HEK293 (cell line): ENCODE measurements at regions not wholly inside any gene's neighbourhood (a gene's known extent, or its start where the extent isn't known, plus 50 kb on each side); places are given as distances from the start of the nearest gene placed in this dataset.

ENCODE experiments used
- MEIS1 ChIP-seq: sonication (generic); formaldehyde crosslinking; IDR thresholded peaks from 2 replicates; pipeline ENCODE4 v1.8.1; 2022; ENCODE audit warnings: missing genetic modification reagents, mild to moderate bottlenecking, borderline replicate concordance
- SETDB1 ChIP-seq: IDR thresholded peaks from one replicate; pipeline ENCODE4 v1.6.1; 2017; ENCODE audit warnings: mild to moderate bottlenecking, low read length, moderate library complexity, mixed read lengths; ENCODE audit not compliant: insufficient read length
- WT1 ChIP-seq: fragments of 450-650 bp; formaldehyde crosslinking; IDR thresholded peaks from 2 replicates; pipeline ENCODE4 v1.5.1; 2016; ENCODE audit warnings: missing biosample characterization, missing genetic modification characterization
- ZNF10 ChIP-seq: fragments of 450-650 bp; formaldehyde crosslinking; IDR thresholded peaks from 2 replicates; pipeline ENCODE4 v1.5.1; 2017; ENCODE audit warnings: missing biosample characterization, missing genetic modification characterization
- ZNF112 ChIP-seq: fragments of 450-650 bp; formaldehyde crosslinking; IDR thresholded peaks from 2 replicates; pipeline ENCODE4 v1.5.0; 2017; ENCODE audit warnings: missing biosample characterization, missing genetic modification characterization
- ZNF138 ChIP-seq: fragments of 450-650 bp; formaldehyde crosslinking; IDR thresholded peaks from 2 replicates; pipeline ENCODE4 v1.5.1; 2016; ENCODE audit warnings: missing biosample characterization, missing genetic modification characterization, borderline replicate concordance
- ZNF16 ChIP-seq: fragments of 450-650 bp; formaldehyde crosslinking; IDR thresholded peaks from 2 replicates; pipeline ENCODE4 v1.5.1; 2016; ENCODE audit warnings: low read depth, missing biosample characterization, missing genetic modification characterization
- ZNF174 ChIP-seq: fragments of 450-650 bp; formaldehyde crosslinking; IDR thresholded peaks from 2 replicates; pipeline ENCODE4 v1.5.0; 2017; ENCODE audit warnings: missing biosample characterization, mild to moderate bottlenecking, missing genetic modification characterization
- ZNF221 ChIP-seq: fragments of 450-650 bp; formaldehyde crosslinking; IDR thresholded peaks from 2 replicates; pipeline ENCODE4 v1.5.1; 2017; ENCODE audit warnings: missing biosample characterization, missing genetic modification characterization, borderline replicate concordance
- ZNF23 ChIP-seq: fragments of 450-650 bp; formaldehyde crosslinking; IDR thresholded peaks from 2 replicates; pipeline ENCODE4 v1.5.1; 2016; ENCODE audit warnings: missing biosample characterization, missing genetic modification characterization, borderline replicate concordance
- ZNF292 ChIP-seq: fragments of 450-650 bp; formaldehyde crosslinking; IDR thresholded peaks from 2 replicates; pipeline ENCODE4 v1.5.1; 2016; ENCODE audit warnings: low read depth, missing biosample characterization, missing genetic modification characterization, borderline replicate concordance
- ZNF394 ChIP-seq: fragments of 450-650 bp; formaldehyde crosslinking; IDR thresholded peaks from 2 replicates; pipeline ENCODE4 v1.5.1; 2016; ENCODE audit warnings: missing biosample characterization, missing genetic modification characterization, mild to moderate bottlenecking, moderate library complexity, borderline replicate concordance
- ZNF626 ChIP-seq: fragments of 450-650 bp; sonication (Bioruptor Pico); formaldehyde crosslinking; IDR thresholded peaks from 2 replicates; pipeline ENCODE4 v1.5.1; 2018; ENCODE audit warnings: missing biosample characterization, missing genetic modification characterization, inconsistent platforms
- ZNF76 ChIP-seq: fragments of 450-650 bp; formaldehyde crosslinking; IDR thresholded peaks from 2 replicates; pipeline ENCODE4; 2016; ENCODE audit warnings: low read depth, missing biosample characterization, missing genetic modification characterization, borderline replicate concordance
- ZNF792 ChIP-seq: fragments of 450-650 bp; formaldehyde crosslinking; IDR thresholded peaks from 2 replicates; pipeline ENCODE4 v1.5.1; 2016; ENCODE audit warnings: missing biosample characterization, missing genetic modification characterization
- TF ChIP-seq, protein P1 (sequence below): fragments of 450-650 bp; formaldehyde crosslinking; IDR thresholded peaks from 2 replicates; pipeline ENCODE4 v1.5.1; 2016; ENCODE audit warnings: missing biosample characterization, missing genetic modification characterization
- TF ChIP-seq, protein P2 (sequence below): fragments of 450-650 bp; formaldehyde crosslinking; IDR thresholded peaks from 2 replicates; pipeline ENCODE4 v1.5.1; 2016; ENCODE audit warnings: missing biosample characterization, missing genetic modification characterization, borderline replicate concordance
- TF ChIP-seq, protein P3 (sequence below): fragments of 450-650 bp; formaldehyde crosslinking; IDR thresholded peaks from 2 replicates; pipeline ENCODE4 v1.5.1; 2016; ENCODE audit warnings: missing biosample characterization, missing genetic modification characterization
- TF ChIP-seq, protein P4 (sequence below): fragments of 450-650 bp; IDR thresholded peaks from 2 replicates; pipeline ENCODE4 v1.5.1; 2018; ENCODE audit warnings: missing biosample characterization, missing genetic modification characterization
- TF ChIP-seq, protein P5 (sequence below): fragments of 450-650 bp; formaldehyde crosslinking; IDR thresholded peaks from 2 replicates; pipeline ENCODE4 v1.5.1; 2016; ENCODE audit warnings: missing biosample characterization, missing genetic modification characterization
- TF ChIP-seq, protein P6 (sequence below): fragments of 450-650 bp; formaldehyde crosslinking; IDR thresholded peaks from 2 replicates; pipeline ENCODE4 v1.5.1; 2016; ENCODE audit warnings: missing biosample characterization, missing genetic modification characterization

DNA sequence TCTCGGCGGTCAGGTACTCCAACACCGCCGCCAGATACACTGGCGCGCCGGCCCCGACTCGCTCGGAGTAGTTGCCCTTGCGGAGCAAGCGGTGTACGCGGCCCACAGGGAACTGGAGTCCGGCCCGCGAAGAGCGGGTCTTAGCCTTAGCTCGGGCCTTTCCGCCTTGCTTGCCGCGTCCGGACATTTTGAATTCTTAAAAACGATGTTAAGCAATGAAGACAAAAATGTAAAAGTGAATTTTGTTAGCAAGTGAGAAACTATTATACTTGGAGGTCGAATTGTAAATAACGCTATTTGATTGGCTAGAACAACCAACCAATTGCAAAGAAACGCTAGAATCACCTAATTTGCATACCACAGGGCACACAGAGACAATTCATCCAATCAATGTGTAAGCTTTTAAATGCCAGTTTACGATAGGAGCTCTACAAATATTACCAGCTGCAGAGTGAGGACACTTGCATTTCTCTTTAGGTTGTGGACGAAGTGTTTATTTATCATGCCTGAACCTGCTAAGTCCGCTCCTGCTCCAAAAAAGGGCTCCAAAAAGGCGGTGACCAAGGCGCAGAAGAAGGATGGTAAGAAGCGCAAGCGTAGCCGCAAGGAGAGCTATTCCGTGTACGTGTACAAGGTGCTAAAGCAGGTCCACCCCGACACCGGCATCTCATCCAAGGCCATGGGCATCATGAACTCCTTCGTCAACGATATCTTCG lies 112.0 kb downstream of the HFE start (continued):
- TF ChIP-seq, protein P1, sequence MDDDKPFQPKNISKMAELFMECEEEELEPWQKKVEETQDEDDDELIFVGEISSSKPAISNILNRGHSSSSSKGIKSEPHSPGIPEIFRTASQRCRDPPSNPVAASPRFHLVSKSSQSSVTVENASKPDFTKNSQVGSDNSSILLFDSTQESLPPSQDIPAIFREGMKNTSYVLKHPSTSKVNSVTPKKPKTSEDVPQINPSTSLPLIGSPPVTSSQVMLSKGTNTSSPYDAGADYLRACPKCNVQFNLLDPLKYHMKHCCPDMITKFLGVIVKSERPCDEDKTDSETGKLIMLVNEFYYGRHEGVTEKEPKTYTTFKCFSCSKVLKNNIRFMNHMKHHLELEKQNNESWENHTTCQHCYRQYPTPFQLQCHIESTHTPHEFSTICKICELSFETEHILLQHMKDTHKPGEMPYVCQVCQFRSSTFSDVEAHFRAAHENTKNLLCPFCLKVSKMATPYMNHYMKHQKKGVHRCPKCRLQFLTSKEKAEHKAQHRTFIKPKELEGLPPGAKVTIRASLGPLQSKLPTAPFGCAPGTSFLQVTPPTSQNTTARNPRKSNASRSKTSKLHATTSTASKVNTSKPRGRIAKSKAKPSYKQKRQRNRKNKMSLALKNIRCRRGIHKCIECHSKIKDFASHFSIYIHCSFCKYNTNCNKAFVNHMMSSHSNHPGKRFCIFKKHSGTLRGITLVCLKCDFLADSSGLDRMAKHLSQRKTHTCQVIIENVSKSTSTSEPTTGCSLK (tag by site-specific recombination): no peak
- TF ChIP-seq ZNF174: no peak
- TF ChIP-seq ZNF138 (tag by site-specific recombination): no peak
- no peak for TF ChIP-seq WT1 (tag by site-specific recombination)
- no peak for TF ChIP-seq ZNF792 (tag by site-specific recombination)
- no peak for TF ChIP-seq ZNF23 (tag by site-specific recombination)
- TF ChIP-seq SETDB1: no peak
- TF ChIP-seq ZNF76 (tag by site-specific recombination): no peak
- TF ChIP-seq, protein P2, sequence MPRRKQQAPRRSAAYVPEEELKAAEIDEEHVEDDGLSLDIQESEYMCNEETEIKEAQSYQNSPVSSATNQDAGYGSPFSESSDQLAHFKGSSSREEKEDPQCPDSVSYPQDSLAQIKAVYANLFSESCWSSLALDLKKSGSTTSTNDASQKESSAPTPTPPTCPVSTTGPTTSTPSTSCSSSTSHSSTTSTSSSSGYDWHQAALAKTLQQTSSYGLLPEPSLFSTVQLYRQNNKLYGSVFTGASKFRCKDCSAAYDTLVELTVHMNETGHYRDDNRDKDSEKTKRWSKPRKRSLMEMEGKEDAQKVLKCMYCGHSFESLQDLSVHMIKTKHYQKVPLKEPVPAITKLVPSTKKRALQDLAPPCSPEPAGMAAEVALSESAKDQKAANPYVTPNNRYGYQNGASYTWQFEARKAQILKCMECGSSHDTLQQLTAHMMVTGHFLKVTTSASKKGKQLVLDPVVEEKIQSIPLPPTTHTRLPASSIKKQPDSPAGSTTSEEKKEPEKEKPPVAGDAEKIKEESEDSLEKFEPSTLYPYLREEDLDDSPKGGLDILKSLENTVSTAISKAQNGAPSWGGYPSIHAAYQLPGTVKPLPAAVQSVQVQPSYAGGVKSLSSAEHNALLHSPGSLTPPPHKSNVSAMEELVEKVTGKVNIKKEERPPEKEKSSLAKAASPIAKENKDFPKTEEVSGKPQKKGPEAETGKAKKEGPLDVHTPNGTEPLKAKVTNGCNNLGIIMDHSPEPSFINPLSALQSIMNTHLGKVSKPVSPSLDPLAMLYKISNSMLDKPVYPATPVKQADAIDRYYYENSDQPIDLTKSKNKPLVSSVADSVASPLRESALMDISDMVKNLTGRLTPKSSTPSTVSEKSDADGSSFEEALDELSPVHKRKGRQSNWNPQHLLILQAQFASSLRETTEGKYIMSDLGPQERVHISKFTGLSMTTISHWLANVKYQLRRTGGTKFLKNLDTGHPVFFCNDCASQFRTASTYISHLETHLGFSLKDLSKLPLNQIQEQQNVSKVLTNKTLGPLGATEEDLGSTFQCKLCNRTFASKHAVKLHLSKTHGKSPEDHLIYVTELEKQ (tag by site-specific recombination): no peak
- no peak for TF ChIP-seq ZNF112 (tag by site-specific recombination)
- no peak for TF ChIP-seq ZNF16
- TF ChIP-seq ZNF221 (tag by site-specific recombination): no peak
- no peak for TF ChIP-seq MEIS1 (CRISPR knock-in tag)
- TF ChIP-seq, protein P3, sequence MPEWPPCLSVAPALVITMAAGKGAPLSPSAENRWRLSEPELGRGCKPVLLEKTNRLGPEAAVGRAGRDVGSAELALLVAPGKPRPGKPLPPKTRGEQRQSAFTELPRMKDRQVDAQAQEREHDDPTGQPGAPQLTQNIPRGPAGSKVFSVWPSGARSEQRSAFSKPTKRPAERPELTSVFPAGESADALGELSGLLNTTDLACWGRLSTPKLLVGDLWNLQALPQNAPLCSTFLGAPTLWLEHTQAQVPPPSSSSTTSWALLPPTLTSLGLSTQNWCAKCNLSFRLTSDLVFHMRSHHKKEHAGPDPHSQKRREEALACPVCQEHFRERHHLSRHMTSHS: no peak
- TF ChIP-seq, protein P4, sequence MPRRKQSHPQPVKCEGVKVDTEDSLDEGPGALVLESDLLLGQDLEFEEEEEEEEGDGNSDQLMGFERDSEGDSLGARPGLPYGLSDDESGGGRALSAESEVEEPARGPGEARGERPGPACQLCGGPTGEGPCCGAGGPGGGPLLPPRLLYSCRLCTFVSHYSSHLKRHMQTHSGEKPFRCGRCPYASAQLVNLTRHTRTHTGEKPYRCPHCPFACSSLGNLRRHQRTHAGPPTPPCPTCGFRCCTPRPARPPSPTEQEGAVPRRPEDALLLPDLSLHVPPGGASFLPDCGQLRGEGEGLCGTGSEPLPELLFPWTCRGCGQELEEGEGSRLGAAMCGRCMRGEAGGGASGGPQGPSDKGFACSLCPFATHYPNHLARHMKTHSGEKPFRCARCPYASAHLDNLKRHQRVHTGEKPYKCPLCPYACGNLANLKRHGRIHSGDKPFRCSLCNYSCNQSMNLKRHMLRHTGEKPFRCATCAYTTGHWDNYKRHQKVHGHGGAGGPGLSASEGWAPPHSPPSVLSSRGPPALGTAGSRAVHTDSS: no peak
- no peak for TF ChIP-seq ZNF292 (tag by site-specific recombination)
- TF ChIP-seq, protein P5, sequence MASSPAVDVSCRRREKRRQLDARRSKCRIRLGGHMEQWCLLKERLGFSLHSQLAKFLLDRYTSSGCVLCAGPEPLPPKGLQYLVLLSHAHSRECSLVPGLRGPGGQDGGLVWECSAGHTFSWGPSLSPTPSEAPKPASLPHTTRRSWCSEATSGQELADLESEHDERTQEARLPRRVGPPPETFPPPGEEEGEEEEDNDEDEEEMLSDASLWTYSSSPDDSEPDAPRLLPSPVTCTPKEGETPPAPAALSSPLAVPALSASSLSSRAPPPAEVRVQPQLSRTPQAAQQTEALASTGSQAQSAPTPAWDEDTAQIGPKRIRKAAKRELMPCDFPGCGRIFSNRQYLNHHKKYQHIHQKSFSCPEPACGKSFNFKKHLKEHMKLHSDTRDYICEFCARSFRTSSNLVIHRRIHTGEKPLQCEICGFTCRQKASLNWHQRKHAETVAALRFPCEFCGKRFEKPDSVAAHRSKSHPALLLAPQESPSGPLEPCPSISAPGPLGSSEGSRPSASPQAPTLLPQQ (tag by site-specific recombination): 0 out of 2 replicates have a peak, but pooled peaks have one; percentile 14
- TF ChIP-seq ZNF626 (tag by site-specific recombination): no peak
- TF ChIP-seq, protein P6, sequence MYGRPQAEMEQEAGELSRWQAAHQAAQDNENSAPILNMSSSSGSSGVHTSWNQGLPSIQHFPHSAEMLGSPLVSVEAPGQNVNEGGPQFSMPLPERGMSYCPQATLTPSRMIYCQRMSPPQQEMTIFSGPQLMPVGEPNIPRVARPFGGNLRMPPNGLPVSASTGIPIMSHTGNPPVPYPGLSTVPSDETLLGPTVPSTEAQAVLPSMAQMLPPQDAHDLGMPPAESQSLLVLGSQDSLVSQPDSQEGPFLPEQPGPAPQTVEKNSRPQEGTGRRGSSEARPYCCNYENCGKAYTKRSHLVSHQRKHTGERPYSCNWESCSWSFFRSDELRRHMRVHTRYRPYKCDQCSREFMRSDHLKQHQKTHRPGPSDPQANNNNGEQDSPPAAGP (tag by site-specific recombination): no peak
- TF ChIP-seq ZNF10 (tag by site-specific recombination): no peak
- peak; percentile 64; the same call in 1 of the 2 replicates for TF ChIP-seq ZNF394 (tag by site-specific recombination)
